ENCODE measurements at regions not wholly inside any gene's neighbourhood (a gene's known extent, or its start where the extent isn't known, plus 50 kb on each side); places are given as distances from the start of the nearest gene placed in this dataset.

DNA sequence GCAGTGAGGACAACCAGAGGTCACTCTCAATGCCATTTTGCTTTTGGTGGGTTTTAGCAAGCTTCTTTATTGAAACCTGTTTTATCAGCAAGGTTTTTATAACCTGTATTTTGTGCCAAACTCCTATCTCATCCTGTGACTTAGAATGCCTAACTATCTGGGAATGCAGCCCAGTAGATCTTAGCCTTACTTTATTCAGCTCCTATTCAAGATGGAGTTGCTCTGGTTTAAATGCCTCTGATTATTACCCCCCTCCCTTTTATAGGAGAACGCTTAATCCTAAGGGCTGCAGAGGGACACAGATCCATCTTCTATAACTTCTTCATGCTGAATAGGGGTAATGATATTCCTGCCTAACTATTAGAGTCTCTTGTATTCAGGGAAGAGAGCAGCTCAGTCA is 179.1 kb downstream of the KIF18A start:
- no peak for TF ChIP-seq LEF1 (IDR thresholded peaks at IDR 0.05; ENCODE audit: borderline replicate concordance)
- no peak for TF ChIP-seq ELF4 (IDR thresholded peaks at IDR 0.05)
- no peak for TF ChIP-seq FOXK2 (IDR thresholded peaks at IDR 0.05)
- no peak for TF ChIP-seq BHLHE40 (IDR thresholded peaks at IDR 0.05; ENCODE audit: borderline replicate concordance)
- TF ChIP-seq HDGF (IDR thresholded peaks at IDR 0.05; ENCODE audit: borderline replicate concordance), result no peak
- TF ChIP-seq SUZ12 (IDR thresholded peaks at IDR 0.05), result no peak
- TF ChIP-seq FOXM1 (IDR thresholded peaks at IDR 0.05; ENCODE audit: borderline replicate concordance), result no peak
- no peak for TF ChIP-seq L3MBTL2 (conservative IDR thresholded peaks at IDR 0.05)
- TF ChIP-seq SP1 (IDR thresholded peaks at IDR 0.05), result no peak
- TF ChIP-seq ZNF384 (IDR thresholded peaks at IDR 0.05), result no peak
- TF ChIP-seq TARDBP (IDR thresholded peaks at IDR 0.05), result no peak
- no peak for TF ChIP-seq CTBP1 (IDR thresholded peaks at IDR 0.05; ENCODE audit: borderline replicate concordance)
- TF ChIP-seq NFRKB (IDR thresholded peaks at IDR 0.05), result no peak
- TF ChIP-seq, protein P1, sequence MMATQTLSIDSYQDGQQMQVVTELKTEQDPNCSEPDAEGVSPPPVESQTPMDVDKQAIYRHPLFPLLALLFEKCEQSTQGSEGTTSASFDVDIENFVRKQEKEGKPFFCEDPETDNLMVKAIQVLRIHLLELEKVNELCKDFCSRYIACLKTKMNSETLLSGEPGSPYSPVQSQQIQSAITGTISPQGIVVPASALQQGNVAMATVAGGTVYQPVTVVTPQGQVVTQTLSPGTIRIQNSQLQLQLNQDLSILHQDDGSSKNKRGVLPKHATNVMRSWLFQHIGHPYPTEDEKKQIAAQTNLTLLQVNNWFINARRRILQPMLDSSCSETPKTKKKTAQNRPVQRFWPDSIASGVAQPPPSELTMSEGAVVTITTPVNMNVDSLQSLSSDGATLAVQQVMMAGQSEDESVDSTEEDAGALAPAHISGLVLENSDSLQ (IDR thresholded peaks at IDR 0.05), result no peak
